NCI-H1092 (cell line): ENCODE measurements at regions not wholly inside any gene's neighbourhood (a gene's known extent, or its start where the extent isn't known, plus 50 kb on each side); places are given as distances from the start of the nearest gene placed in this dataset.

Source experiments
- DNase-seq: peaks from one replicate; lab custom pipeline; 2025; lab: John Stamatoyannopoulos, UW

- DNase-seq = no peak
Observed at GRCh38 chr4:3818371-3818770, 52.2 kb downstream of the ADRA2C start.

GRCh38 chr4:3819210-3819919 is 53.2 kb downstream of the ADRA2C start:
- no peak for DNase-seq

- no peak for DNase-seq
Observed at GRCh38 chr4:3820016-3820805, 54.0 kb downstream of the ADRA2C start.

- no peak for DNase-seq
Observed at GRCh38 chr4:3820806-3821579, 54.8 kb downstream of the ADRA2C start.

- no peak for DNase-seq
Observed at GRCh38 chr4:3821580-3822229, 55.5 kb downstream of the ADRA2C start.

GRCh38 chr4:3822230-3822947 is 56.2 kb downstream of the ADRA2C start:
- DNase-seq = no peak

GRCh38 chr4:3823496-3824341 is 57.5 kb downstream of the ADRA2C start:
- DNase-seq = no peak

GRCh38 chr4:3824521-3825270 is 58.5 kb downstream of the ADRA2C start:
- DNase-seq = no peak

GRCh38 chr4:3825530-3825929 is 59.3 kb downstream of the ADRA2C start:
- no peak for DNase-seq

- no peak for DNase-seq
Observed at GRCh38 chr4:3826247-3827172, 60.3 kb downstream of the ADRA2C start.

GRCh38 chr4:3827616-3828492 is 61.7 kb downstream of the ADRA2C start:
- DNase-seq = peak; percentile 84

GRCh38 chr4:3828546-3828945 is 62.4 kb downstream of the ADRA2C start:
- no peak for DNase-seq

GRCh38 chr4:3829211-3829955 is 63.2 kb downstream of the ADRA2C start:
- DNase-seq = no peak

GRCh38 chr4:3829956-3830773 is 64.0 kb downstream of the ADRA2C start:
- no peak for DNase-seq

- no peak for DNase-seq
Observed at GRCh38 chr4:3830774-3831528, 64.8 kb downstream of the ADRA2C start.
